Body of pancreas (tissue), 4 donors: ENCODE measurements at regions not wholly inside any gene's neighbourhood (a gene's known extent, or its start where the extent isn't known, plus 50 kb on each side); places are given as distances from the start of the nearest gene placed in this dataset.

Experiments used
- CTCF ChIP-seq, 7 experiments: fragments of 450-650 bp in 4 of 7; fragments of 200-600 bp in 3 of 7; sonication (generic) in 3 of 7; IDR thresholded peaks; one replicate each; pipeline ENCODE4 v1.5.1; 2016 to 2019; ENCODE audit warnings: antibody characterized with exemption in 7 of 7
- POLR2A ChIP-seq, 3 donors: fragments of 450-650 bp; IDR thresholded peaks; one replicate each; pipeline ENCODE4 v1.6.1; 2016; ENCODE audit warnings: antibody characterized with exemption in 3 of 3, mild to moderate bottlenecking in 2 of 3

GRCh38 chr10:78552261-78552811 lies 516.4 kb upstream of the ZMIZ1 start:
- TF ChIP-seq CTCF (IDR thresholded peaks at IDR 0.05): no peak
- no peak for TF ChIP-seq POLR2A (IDR thresholded peaks at IDR 0.05)
